SIG-M5 treated with dmso at 0.1 percent for 504 hours (cell line): ENCODE measurements at regions not wholly inside any gene's neighbourhood (a gene's known extent, or its start where the extent isn't known, plus 50 kb on each side); places are given as distances from the start of the nearest gene placed in this dataset.
A peak's percentile ranks its signal among the peaks of the same experiment; 100 is the strongest.

Source experiments
- DNase-seq: peaks from one replicate; lab custom pipeline; 2025; ENCODE audit not compliant: unreplicated experiment; lab: John Stamatoyannopoulos, UW

DNA sequence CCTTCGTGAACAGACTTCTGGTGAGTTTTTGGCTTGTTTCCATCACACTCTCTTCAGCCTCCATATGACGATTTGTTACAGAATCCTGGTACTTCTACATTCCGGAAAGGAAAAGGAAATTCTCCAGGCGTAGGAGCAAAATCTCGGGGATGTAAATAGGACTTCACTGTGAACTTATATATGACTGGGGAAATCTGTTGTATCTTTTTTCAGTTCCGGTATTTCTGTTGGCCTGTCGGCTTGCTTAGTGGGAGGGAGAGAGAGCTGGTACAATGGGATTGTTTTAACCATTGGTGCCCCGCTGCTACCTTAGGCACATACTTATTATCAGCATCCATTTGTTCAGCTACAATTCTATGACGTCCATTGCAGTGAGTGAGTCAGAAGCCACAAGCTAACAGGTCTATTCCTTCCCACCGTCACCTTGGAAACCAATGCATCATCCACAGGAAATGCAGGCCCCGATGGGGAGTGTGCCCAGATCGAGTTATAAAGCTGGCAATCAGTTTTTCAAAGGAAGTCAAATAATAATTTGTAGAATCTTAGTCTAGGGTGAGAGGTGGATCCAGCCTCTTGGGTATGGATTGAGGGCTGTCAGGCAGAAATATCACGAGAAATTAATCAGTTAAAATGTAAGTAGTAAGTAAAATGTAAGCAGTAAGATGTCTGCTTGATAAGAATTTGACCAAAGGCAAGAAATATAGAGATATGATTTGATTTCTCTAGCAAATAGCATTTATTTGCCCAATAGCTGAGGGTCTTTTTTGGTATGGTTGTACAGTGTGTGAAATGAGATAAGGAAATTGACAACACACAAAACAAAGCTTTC, 92.0 kb upstream of the MKLN1 start:
- no peak for DNase-seq

DNA sequence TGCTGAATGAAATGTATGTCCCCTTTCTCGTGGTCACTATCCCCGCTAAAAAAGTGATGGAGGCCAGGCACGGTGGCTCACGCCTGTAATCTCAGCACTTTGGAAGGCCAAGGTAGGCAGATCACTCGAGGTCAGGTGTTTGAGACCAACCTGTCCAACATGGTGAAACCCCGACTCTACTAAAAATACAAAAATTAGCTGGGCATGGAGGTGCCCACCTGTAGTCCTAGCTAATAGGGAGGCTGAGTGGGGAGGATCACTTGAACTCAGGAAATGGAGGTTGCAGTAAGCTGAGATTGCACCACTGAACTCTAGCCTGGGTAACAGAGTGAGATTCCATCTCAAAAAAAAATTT, 91.4 kb upstream of the MKLN1 start:
- no peak for DNase-seq

DNA sequence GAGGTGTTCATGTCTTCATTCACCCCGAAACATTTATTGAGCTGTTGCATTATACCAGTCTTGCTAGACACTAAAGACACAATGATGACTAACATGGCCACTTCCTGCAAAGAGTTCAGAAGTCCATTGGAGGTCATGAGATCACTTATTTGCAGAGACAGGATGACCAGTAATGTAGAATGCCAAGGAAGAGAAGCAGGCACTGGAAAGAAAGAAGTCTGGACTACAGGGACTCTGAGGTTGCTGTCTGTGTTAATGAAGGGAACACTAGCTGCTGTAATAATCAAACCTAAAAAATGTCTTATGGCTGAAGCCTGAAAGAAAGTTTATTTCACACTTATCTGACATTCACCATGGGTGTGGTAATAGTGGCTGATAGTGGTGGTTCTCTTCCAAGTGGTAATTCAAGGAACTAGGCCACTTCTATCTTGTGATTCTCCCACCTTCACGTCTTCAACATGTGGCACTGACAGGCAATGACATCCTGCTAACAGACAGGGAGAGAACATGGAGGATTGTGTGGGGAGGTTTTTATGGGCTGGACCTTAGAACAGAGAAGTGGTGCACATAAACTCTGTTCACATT, 89.2 kb upstream of the MKLN1 start:
- peak; percentile 23 for DNase-seq

DNA sequence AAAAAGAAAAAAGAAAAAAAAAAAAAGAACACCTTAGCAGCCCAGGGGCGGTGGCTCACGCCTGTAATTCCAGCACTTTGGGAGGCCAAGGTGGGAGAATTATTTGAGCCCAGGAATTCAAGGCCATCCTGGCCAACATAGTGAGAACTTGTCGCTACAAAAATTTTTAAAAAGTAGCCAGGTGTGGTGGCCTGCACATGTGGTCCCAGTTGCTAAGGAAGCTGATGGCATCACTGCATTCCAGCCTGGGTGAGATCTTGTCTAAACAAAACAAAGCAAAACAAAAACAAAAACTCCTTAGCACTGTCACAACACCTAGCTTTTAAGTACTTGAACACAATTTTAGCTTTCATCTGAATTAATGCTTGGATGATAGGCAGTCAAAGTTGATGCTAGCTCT, 86.3 kb upstream of the MKLN1 start:
- no peak for DNase-seq

DNA sequence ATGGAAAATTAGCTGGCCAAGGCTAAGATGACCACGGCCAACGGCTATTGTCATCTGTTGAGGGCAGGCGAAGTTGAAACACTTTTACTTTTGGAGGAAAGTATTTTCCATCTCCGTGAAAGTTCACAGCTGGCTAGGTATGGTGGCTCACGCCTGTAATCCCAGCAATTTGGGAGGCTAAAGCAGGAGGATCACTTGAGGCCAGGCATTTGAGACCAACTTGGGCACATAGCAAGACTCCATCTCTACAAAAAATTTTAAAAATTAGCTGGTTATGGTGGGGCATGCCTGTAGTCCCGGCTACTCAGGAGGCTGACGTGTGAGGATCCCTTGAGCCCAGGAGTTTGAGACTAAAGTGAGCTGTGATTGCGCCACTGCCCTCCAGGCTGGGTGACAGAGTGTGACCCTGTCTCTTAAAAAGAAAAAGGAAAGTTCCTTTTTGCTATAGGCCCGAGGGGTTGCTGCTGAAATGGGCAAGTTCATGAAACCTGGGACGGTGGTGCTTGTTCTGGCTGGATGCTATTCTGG, 85.5 kb upstream of the MKLN1 start:
- no peak for DNase-seq

DNA sequence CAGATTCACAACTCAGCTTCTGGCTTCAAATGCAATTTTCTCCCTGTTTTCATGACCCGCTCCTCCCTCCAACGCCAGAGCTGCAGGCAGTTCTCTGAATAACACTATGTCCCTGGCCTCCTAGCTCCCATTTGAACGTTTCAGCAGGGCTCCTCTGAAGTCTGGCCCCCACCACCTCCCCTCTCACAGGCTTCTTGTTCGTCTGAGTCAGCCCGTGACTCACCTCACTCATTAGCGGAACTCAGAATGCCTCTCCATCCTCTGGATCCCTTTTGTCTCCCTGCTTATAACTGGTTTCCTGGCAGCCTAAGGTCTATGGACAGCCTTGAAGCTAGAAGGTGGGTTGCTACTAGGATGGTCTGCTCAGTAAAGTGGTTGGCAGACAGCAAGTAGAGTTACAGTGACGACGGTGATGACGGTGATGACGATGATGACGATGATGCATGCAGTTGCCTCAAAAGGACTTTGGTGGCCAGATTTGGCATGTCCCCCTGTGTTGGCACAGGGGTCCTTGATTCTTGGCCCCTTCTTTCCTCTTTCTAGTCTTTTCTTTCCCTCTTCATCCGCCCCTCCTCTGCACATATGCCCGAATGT, 83.3 kb upstream of the MKLN1 start:
- no peak for DNase-seq

DNA sequence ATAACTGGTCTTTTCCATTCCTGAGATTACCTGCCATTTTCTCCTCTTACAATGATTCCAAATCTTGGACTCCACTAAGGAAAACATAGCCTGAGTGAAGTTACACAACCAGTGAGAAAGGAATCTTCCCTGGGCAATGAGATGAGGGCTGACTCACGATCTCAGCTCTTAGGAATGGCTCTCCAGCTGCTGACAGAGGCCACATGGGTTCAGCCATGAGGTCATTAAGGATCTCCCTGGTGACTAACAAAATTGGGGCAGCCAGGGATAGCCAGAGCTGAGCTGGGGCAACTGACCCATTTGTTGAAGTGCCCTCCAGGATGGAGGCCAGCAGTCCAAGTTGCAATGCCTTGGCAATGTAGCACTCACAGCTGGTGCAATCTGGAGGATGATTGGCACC, 78.7 kb upstream of the MKLN1 start:
- no peak for DNase-seq

DNA sequence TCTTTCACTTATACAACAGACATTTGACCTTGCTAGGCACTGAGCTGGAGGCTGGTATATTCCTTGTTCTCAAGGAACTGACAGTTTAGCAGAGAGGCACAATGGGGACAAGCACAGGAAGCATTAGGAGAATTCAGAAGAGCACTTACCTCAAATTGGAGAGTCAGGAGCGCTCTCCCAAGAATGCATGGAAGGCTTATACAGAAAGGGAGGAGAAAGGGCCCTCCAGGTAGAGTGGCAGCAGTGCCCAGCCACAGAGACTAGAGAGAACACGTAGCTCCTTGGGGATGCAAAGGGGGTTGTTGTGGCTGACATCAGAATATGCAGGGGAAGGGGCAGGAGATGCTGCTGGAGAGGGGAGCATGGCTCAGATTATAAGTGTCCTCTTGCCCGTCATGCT, 78.2 kb upstream of the MKLN1 start:
- no peak for DNase-seq

DNA sequence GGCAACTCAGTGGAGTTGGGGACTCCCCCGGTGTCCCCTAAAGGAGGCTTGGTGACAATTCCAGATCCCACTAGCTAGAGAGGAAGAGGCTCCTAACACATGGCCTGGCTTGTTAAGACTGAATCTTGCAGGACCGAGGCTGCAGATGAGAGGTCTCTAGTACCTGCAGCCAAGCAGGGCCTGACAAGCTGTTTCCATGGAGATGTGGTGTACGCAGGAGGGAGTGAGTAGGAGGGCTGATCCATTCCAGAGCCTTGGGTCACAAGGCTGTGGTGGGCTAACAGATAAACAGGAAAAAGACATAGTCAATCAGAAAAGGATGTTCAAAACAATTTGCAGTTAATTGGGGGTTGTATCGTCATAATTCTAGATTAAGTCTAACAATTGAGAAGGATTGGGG, 77.3 kb upstream of the MKLN1 start:
- no peak for DNase-seq

DNA sequence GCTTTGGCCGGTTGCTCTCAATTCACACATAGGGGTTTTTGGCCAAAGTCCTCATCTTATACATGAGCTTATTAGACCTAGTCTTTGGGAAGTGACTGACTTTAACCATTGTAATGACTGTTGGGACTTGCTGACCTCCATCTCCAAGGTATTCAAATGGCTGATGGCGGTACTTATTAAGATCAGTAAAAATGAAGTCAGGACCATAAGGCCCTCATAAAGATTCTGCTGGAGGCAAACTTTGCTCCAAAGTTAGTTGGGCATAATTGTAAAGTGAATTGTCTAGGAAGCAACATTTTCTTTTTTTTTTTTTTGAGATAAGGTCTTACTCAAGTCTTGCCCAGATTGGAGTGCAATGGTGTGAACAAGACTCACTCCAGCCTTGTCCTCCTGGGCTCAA, 76.3 kb upstream of the MKLN1 start:
- no peak for DNase-seq

DNA sequence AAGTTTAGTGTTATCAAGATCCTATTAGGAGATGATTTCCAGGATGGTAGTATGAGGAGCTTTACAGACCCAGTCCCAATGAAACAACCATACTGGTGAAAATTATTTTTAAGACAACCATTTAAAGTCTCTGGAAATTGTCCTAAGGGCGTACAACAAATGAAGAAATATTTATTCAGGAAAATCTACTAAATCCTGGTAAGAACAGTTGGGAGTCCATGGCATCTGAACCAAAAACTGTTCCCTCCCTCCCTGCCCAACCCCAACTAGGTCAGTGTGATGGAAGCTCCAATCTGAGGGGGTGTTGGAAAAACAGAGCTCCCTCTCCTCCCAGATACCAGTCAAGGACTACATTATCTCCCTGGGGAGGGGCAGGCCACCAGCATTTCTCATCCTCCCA, 74.7 kb upstream of the MKLN1 start:
- no peak for DNase-seq

DNA sequence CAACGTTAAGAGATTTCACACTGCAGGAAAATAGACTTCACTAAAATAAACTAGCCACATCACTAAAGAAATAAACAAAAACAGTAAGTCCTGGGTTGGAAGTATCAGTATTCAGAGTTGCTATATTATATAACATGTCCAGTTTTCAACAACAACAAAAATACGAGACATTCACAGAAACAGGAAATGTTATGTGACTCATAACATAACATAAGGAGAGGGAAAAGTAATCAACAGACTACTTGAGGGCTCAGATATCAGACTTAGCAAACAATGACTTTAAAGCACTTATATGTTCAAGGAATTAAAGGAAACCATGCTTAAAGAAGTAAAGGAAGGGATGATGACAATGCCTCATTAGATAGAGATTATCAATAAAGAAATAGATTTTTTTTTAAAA, 73.5 kb upstream of the MKLN1 start:
- no peak for DNase-seq

DNA sequence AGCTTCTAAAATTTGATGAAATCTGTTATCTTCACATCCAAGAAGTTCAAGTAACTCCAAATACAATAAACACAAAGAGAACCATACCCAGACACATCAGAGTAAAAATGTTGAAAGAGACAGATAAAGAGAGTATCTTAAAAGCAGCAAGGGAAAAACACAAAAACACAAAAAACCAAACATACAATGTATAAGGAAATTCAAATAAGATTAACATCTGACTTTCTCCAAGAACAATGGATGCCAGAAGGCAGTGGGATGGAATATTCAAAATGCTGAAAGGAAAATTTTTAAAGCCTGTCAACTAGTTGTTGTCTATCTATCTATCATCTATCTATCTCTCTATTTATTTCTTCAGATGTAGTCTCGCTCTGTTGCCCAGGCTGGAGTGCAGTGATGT, 72.4 kb upstream of the MKLN1 start:
- DNase-seq: no peak

DNA sequence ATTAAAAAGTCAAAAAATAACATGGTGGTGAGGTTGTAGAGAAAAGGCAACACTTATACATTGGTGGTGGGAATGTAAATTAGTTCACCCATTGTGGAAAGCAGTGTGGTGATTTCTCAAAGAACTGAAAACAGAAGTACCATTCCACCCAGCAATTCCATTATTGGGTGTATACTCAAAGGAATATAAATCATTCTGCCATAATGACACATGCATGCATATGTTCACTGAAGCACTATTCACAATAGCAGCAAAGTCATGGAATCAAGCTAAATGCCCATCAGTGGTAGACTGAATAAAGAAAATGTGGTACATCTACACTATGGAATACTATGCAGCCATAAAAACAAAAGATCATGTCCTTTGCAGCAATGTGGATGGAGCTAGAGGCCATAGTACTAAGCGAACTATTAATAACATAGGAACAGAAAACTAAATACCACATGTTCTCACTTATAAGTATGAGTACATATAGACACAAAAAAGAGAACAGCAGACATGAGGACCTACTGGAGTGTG, 66.1 kb upstream of the MKLN1 start:
- DNase-seq: no peak

DNA sequence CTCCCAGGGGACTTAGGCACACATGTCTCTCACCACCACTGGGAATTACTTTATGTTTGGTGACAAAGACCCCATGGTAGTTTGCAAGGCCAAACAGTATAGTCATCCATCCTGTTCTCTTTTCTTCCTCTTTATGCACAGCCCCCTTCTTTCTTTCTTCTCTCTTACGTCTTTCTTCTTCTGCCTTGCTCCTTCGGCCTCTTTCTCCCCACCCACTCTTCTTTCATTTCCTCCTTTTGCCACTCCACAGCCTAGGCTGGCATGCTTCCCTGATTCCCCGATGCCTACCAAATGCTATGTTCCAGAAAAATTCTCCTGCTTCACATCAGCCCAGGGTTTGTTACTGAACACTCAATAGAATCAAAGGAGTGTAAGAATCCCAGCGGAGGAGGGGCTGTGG, 62.4 kb upstream of the MKLN1 start:
- DNase-seq: peak; percentile 52

DNA sequence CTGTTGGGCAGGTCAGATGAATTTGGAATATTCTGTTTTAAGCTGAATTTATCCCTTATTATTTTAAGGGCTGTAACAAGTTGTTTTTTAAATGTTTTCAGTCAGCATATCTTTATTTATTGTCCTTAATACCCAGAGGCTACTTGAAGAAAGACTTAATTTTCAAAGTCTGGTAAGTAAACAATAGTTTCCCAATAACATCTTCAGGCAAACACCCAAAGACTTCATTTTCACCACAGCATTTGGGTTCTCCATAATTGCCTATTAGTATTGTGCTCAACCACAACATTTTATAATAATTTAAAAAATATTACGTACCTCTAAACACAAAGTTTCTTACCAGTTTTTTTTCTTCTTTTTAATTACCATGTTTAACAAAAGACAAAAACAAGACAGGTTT, 60.0 kb upstream of the MKLN1 start:
- DNase-seq: no peak

DNA sequence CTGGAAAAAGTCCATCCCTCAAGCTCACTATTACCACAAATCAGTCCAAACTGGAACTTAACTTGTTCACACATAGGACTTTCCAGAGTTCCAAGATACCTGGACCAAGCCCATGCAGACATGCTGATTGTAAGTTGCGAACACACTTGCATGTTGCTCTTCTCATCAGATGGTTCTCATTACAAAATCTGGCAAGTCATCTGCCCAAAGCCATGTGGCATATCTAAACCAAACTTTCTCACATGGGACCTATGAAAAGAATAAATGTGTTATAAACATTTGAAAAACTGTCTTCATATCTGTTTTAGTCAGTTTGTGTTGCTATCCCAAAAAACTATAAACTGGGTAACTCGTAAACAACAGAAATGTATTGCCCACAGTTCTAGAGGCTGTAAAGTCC, 58.8 kb upstream of the MKLN1 start:
- DNase-seq: no peak

DNA sequence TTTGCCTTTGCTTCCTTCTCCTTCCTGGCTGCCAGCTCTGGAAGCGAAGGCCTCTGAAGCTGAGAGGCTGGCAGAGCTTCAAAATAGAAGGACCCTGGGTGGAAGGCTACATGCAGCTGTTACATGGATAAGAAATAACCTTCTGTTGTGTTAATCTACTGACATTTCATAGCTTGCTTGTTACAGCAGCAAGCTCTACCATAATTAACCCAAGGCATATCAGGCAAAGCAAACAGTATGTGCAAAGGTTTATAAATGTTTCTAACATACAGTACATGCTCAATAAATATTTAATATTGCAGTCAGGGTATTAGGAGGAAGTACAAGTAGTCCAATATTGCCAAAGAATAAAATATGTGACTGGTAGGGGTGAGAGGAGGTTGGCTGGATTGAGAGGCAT, 55.6 kb upstream of the MKLN1 start:
- no peak for DNase-seq

DNA sequence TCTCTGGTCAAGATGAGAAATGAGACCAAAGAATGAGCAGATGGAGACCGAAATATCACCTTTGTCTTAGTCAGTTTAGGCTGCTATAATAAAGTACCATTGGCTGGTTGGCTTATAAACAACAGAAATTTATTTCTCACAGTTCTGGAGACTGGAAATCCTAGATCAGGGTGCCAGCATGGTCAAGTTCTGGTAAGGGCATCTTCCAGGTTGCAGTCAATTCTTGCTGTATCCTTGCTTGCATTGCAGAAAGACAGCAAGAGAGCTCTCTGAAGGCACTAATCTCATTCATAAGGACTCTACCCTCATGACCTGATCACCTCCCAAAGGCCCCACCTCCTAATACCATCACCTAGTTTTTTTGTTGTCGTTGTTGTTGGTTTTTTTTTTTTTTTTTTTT, 52.7 kb upstream of the MKLN1 start:
- no peak for DNase-seq

DNA sequence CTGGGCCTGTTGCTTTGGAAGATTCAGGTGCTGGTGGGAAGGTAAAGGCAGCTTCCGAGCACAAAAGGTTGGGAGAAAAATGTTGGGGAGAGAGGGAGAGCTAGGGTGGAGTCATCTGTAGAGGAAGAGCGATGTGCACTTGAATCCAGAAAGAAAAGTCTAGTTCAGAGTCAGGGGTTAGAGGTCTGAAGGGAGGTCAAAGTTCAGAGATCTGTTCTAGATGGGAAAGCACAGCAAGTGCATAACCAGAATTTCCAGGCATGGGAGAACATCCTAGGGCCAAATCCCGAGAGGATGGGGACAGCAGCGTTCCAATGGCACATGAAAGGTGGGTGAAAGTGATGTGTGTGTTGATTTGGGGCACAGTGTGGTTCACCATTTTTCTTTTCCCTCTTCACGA, 51.5 kb upstream of the MKLN1 start:
- DNase-seq: no peak

DNA sequence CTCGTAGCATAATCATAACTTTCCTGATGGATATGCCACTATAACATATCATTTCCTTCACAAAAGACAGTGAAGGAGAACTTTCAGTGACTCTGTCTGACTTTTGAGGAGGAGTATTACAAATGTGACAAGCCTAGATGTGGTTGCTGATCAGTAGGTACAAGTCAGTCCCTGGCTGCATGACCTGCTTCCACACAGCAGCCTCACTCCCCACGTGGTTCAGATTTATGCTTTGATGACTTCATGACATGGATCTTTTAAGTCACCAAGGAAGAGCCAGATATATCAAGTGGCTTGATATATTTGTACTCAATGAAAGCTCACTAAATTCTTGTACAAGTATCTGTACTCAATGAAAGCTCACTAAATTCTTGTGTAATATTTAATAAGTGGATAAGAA, 50.9 kb upstream of the MKLN1 start:
- no peak for DNase-seq
